Endothelial cell (in vitro differentiated cells): ENCODE measurements at regions not wholly inside any gene's neighbourhood (a gene's known extent, or its start where the extent isn't known, plus 50 kb on each side); places are given as distances from the start of the nearest gene placed in this dataset.
"Not testable (repeated sequence)": the region's sequence is repeated elsewhere in the genome, so short reads cannot be mapped to it uniquely, and the experiment has no call there.

Source experiments
- DNase-seq: peaks from one replicate; pipeline ENCODE4 v3.0.0; 2021; ENCODE audit warnings: low spot score
- H3K27ac Mint-ChIP-seq: one replicate; pipeline ENCODE4 v1.8.0; 2021; ENCODE audit warnings: mixed read lengths, inconsistent platforms; ENCODE audit not compliant: unreplicated experiment
- H3K27me3 Mint-ChIP-seq: one replicate; pipeline ENCODE4 v1.8.0; 2021; ENCODE audit warnings: mild to moderate bottlenecking, moderate library complexity, mixed read lengths, inconsistent platforms; ENCODE audit not compliant: unreplicated experiment
- H3K36me3 Mint-ChIP-seq: one replicate; pipeline ENCODE4 v1.8.0; 2021; ENCODE audit warnings: mild to moderate bottlenecking, low read depth, mixed read lengths, inconsistent platforms; ENCODE audit not compliant: unreplicated experiment
- H3K4me1 Mint-ChIP-seq: one replicate; pipeline ENCODE4 v1.8.0; 2021; ENCODE audit warnings: mild to moderate bottlenecking, mixed read lengths, inconsistent platforms; ENCODE audit not compliant: unreplicated experiment
- H3K4me3 Mint-ChIP-seq: one replicate; pipeline ENCODE4 v1.8.0; 2021; ENCODE audit warnings: mild to moderate bottlenecking, mixed read lengths, inconsistent platforms; ENCODE audit not compliant: unreplicated experiment
- H3K9me3 Mint-ChIP-seq: one replicate; pipeline ENCODE4 v1.8.0; 2021; ENCODE audit warnings: mixed read lengths, inconsistent platforms; ENCODE audit not compliant: unreplicated experiment
- CTCF ChIP-seq: fragments of 200-600 bp; sonication (generic); IDR thresholded peaks from one replicate; pipeline ENCODE4 v1.5.0; 2021; ENCODE audit warnings: antibody characterized with exemption; ENCODE audit not compliant: unreplicated experiment

DNA sequence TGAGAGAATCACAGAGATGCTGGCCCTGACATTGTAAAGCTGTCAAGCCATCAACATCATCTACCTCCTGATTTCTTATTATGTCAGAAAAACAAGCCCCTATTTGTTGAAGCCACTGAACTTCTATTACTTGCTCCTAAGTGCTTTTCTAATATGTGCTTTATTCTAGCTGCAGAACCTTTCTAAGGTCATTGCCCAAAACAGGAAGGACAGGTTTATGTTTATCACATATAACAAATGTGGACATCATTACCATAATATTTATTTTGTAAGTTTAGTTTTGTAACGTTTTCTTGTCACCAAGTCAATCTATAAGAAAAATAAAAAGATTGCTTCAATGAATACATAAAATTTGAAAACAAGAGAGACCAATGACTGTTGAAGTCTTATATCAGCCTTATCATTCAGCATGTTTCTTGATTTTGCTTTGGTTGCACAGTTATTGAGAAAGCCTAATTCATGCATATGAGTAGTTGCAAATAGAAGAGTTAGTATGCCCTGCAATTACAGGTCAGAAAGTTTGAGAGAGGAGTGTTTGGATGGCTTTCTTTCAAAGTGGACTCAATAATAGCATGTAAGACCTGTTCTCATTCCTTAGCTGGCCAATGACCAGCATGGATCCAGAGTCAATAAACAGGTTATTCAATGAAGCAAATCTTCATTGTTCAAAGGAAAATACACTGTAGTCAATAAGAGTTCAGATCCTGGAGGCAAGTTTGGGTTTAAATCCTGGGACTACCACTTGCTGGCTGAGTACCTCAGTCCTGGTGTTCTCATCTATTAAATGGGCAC, 84.1 kb downstream of the MAB21L3 start:
- Mint-ChIP-seq H3K27ac (no peak overlapping the region), H3K36me3 (no peaks in the 10 kb centered on the region), H3K27me3 (peaks cover 4% of the 10 kb centered on the region), H3K4me1 (no peaks in the 10 kb centered on the region), H3K9me3 (no peaks in the 10 kb centered on the region), H3K4me3 (no peak overlapping the region)
- DNase-seq = no peak
- TF ChIP-seq CTCF = no peak

DNA sequence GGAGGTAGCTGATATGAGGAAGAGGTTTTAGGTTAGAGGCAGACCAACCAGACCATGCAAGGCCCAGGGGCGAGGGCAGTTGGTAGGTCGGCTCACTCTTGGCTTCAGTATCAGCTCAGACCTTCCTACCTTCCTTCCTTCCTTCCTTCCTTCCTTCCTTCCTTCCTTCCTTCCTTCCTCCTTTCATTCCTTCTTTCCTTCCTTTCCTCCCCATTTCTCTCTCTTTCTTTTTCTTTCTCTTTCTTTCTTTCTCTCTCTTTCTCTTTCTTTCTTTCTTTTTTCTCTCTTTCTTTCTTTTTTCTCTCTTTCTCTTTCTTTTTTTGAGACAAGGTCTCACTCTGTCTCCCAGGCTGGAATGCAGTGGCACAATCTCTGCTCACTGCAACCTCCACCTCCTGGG, 89.1 kb downstream of the MAB21L3 start:
- H3K27ac Mint-ChIP-seq, H3K27me3 Mint-ChIP-seq, H3K9me3 Mint-ChIP-seq, H3K4me1 Mint-ChIP-seq, H3K36me3 Mint-ChIP-seq, DNase-seq, H3K4me3 Mint-ChIP-seq: not testable (repeated sequence)

DNA sequence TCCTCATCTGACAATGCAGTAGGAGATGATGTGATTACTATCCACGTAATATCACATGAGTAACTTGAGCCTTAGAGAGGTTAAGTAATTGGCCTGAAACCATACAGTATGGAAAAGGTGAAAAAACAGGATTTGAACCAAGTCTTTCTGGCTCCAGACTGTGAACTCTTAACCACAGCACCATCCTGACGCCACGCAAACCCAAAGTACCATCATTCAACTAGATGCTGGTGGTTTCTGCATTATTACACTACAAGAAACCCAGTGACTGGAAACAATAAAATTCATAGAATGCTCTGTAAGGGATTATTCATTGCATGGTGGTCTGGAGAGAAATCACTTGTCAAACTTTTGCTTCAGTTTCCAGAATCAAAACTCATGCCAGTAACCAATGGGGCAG, 90.7 kb downstream of the MAB21L3 start:
- Mint-ChIP-seq H3K4me1 (no peaks in the 10 kb centered on the region), H3K9me3 (no peaks in the 10 kb centered on the region), H3K27me3 (no peaks in the 10 kb centered on the region), H3K27ac (no peak overlapping the region), H3K36me3 (no peaks in the 10 kb centered on the region), H3K4me3 (no peak overlapping the region)
- TF ChIP-seq CTCF = no peak
- DNase-seq = no peak

GRCh38 chr1:116203181-116203723, 92.1 kb downstream of the MAB21L3 start:
- Mint-ChIP-seq H3K9me3 (no peaks in the 10 kb centered on the region), H3K4me1 (peaks cover 4% of the 10 kb centered on the region), H3K27me3 (no peaks in the 10 kb centered on the region), H3K27ac (no peak overlapping the region), H3K4me3 (no peak overlapping the region), H3K36me3 (no peaks in the 10 kb centered on the region)
- DNase-seq = no peak
- TF ChIP-seq CTCF = no peak

DNA sequence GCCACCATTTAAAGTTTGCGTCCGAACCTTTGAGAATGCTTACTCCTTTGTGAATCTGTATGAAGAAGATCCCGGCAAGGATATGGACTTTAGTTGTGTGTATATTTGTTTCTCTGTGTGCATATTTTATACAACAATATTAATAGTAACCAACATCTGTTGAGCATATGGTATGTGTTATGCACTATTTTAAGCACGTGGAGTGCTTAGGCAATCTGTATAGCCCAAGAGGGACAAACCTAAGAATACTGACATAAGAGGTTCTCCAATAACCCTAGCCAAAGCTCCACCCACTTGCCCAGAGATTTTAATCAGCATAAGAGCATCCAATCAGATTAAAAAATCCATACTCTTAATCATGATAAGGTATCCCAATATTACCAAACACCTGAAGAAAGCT, 92.7 kb downstream of the MAB21L3 start:
- peaks cover 4% of the 10 kb centered on the region for H3K4me1 Mint-ChIP-seq
- no peaks in the 10 kb centered on the region for H3K36me3 Mint-ChIP-seq
- no peaks in the 10 kb centered on the region for H3K9me3 Mint-ChIP-seq
- H3K27ac Mint-ChIP-seq = no peak overlapping the region
- no peak overlapping the region for H3K4me3 Mint-ChIP-seq
- no peak for TF ChIP-seq CTCF
- H3K27me3 Mint-ChIP-seq = no peaks in the 10 kb centered on the region
- DNase-seq = no peak
